Neural cell (in vitro differentiated cells): ENCODE measurements at regions not wholly inside any gene's neighbourhood (a gene's known extent, or its start where the extent isn't known, plus 50 kb on each side); places are given as distances from the start of the nearest gene placed in this dataset.

ENCODE experiments used
- H2AFZ ChIP-seq: fragments of 200-600, 300-800 bp; sonication (generic), shearing (Covaris generic); 2 replicates; pipeline ENCODE4 v1.6.0; 2014; ENCODE audit warnings: low read depth, mild to moderate bottlenecking, antibody characterized with exemption, low read length, moderate library complexity
- H3F3A ChIP-seq: fragments of 200-600 bp; shearing (Covaris generic); 2 replicates; pipeline ENCODE4 v1.6.1; 2016; ENCODE audit warnings: mild to moderate bottlenecking, moderate library complexity, mixed read lengths, antibody characterized with exemption, low read length; ENCODE audit not compliant: insufficient read depth, poor library complexity, severe bottlenecking
- H3K27ac ChIP-seq: fragments of 200-600, 300-800 bp; sonication (generic), shearing (Covaris generic); 2 replicates; pipeline ENCODE4 v1.5.1; 2014; ENCODE audit warnings: mild to moderate bottlenecking, low read length, moderate library complexity
- H3K27me3 ChIP-seq: fragments of 300-800, 200-600 bp; sonication (generic), shearing (Covaris generic); 2 replicates; pipeline ENCODE4 v1.6.0; 2014; ENCODE audit warnings: mild to moderate bottlenecking, low read depth, low read length, moderate library complexity; ENCODE audit not compliant: insufficient read depth
- H3K36me3 ChIP-seq: fragments of 300-800, 200-600 bp; sonication (generic), shearing (Covaris generic); 2 replicates; pipeline ENCODE4 v1.5.1; 2014; ENCODE audit warnings: mild to moderate bottlenecking, antibody characterized with exemption, low read length, moderate library complexity; ENCODE audit not compliant: insufficient read depth
- H3K4me2 ChIP-seq: fragments of 300-800, 200-600 bp; sonication (generic), shearing (Covaris generic); 2 replicates; pipeline ENCODE4 v1.6.0; 2014; ENCODE audit warnings: mild to moderate bottlenecking, low read length
- H3K4me3 ChIP-seq: fragments of 300-800, 200-600 bp; sonication (generic), shearing (Covaris generic); 2 replicates; pipeline ENCODE4 v1.5.1; 2014; ENCODE audit warnings: mild to moderate bottlenecking, low read length, moderate library complexity
- H3K79me2 ChIP-seq: fragments of 200-600 bp; shearing (Covaris generic); replicated peaks from 2 replicates; pipeline ENCODE4 v1.6.0; 2014; ENCODE audit warnings: mild to moderate bottlenecking, low read length, moderate library complexity; ENCODE audit not compliant: insufficient read depth
- H3K9ac ChIP-seq: fragments of 300-800, 200-600 bp; sonication (generic), shearing (Covaris generic); 2 replicates; pipeline ENCODE4 v1.6.1; 2016; ENCODE audit warnings: mild to moderate bottlenecking, low read length, mixed read lengths
- H3K9me2 ChIP-seq: fragments of 200-600 bp; shearing (Covaris generic); 2 replicates; pipeline ENCODE4 v1.6.1; 2016; ENCODE audit warnings: mild to moderate bottlenecking, low read length, mixed read lengths; ENCODE audit not compliant: insufficient read depth
- H3K9me3 ChIP-seq: fragments of 200-600, 300-800 bp; sonication (generic), shearing (Covaris generic); 2 replicates; pipeline ENCODE4 v1.6.1; 2016; ENCODE audit warnings: mild to moderate bottlenecking, mixed run types, low read length, moderate library complexity, mixed read lengths
- H4K20me1 ChIP-seq: fragments of 200-600 bp; shearing (Covaris generic); 2 replicates; pipeline ENCODE4 v1.6.1; 2016; ENCODE audit warnings: mild to moderate bottlenecking, mixed run types; ENCODE audit not compliant: insufficient read depth
- EP300 ChIP-seq: fragments of 450-650 bp; conservative IDR thresholded peaks from 2 replicates; pipeline ENCODE4 v1.6.1; 2014; ENCODE audit warnings: antibody characterized with exemption, mild to moderate bottlenecking, moderate library complexity; ENCODE audit not compliant: poor library complexity, severe bottlenecking
- EZH2 ChIP-seq: fragments of 200-600, 300-800 bp; shearing (Covaris generic), sonication (generic); IDR thresholded peaks from 2 replicates; pipeline ENCODE4 v1.6.1; 2014; ENCODE audit warnings: antibody characterized with exemption, low read length, borderline replicate concordance, mild to moderate bottlenecking; ENCODE audit not compliant: insufficient read depth, poor library complexity, severe bottlenecking
- MXI1 ChIP-seq: fragments of 450-650 bp; conservative IDR thresholded peaks from 2 replicates; pipeline ENCODE4 v1.6.1; 2014; ENCODE audit warnings: antibody characterized with exemption, mild to moderate bottlenecking; ENCODE audit not compliant: poor library complexity, severe bottlenecking
- POLR2AphosphoS5 ChIP-seq: IDR thresholded peaks from 2 replicates; pipeline ENCODE4 v1.6.1; 2012
- RAD21 ChIP-seq: fragments of 450-650 bp; conservative IDR thresholded peaks from 2 replicates; pipeline ENCODE4 v1.6.1; 2014; ENCODE audit warnings: antibody characterized with exemption, mild to moderate bottlenecking, moderate library complexity
- SMC3 ChIP-seq: fragments of 450-650 bp; conservative IDR thresholded peaks from 2 replicates; pipeline ENCODE4 v1.6.1; 2014; ENCODE audit warnings: antibody characterized with exemption, mild to moderate bottlenecking, moderate library complexity; ENCODE audit not compliant: poor library complexity
- TAF1 ChIP-seq: IDR thresholded peaks from 2 replicates; pipeline ENCODE4 v1.6.1; 2012; ENCODE audit warnings: low read depth
- TF ChIP-seq, protein P1 (sequence below): IDR thresholded peaks from 2 replicates; pipeline ENCODE4 v1.6.1; 2012; ENCODE audit warnings: borderline replicate concordance
- TF ChIP-seq, protein P2 (sequence below): fragments of 450-650 bp; IDR thresholded peaks from 2 replicates; pipeline ENCODE4 v1.5.1; 2014; ENCODE audit warnings: antibody characterized with exemption, mild to moderate bottlenecking, moderate library complexity; ENCODE audit not compliant: poor library complexity, severe bottlenecking

DNA sequence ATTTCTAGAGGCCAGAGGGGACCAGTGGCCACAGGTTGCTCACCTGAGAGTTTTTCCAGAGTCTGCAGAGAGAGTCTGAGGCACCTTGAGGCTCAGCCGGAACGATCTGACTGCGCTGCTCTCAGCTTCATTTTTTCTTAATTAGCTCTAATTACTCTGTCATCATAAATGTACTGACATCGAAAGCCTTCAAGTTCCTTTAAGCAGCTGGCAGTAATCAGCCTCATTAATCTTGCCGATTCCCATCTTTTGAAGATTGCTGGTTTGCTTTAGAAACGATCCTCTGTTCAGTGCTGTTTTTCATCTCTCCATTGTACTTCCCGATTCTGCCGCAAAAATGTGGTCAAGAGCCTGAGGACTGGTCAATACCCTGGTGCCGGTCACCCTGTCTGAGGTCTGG is 454.7 kb downstream of the TYW1 start:
- no peaks in the 10 kb centered on the region for H3K9me2 ChIP-seq
- H3K9me3 ChIP-seq: no peaks in the 10 kb centered on the region
- no peak overlapping the region for H3K9ac ChIP-seq
- H3K79me2 ChIP-seq: no peaks in the 10 kb centered on the region
- no peaks in the 10 kb centered on the region for H4K20me1 ChIP-seq
- no peak overlapping the region for H2AFZ ChIP-seq
- no peak overlapping the region for H3K27ac ChIP-seq
- H3F3A ChIP-seq: peaks cover 4% of the 10 kb centered on the region
- H3K36me3 ChIP-seq: no peaks in the 10 kb centered on the region
- TF ChIP-seq, protein P1, sequence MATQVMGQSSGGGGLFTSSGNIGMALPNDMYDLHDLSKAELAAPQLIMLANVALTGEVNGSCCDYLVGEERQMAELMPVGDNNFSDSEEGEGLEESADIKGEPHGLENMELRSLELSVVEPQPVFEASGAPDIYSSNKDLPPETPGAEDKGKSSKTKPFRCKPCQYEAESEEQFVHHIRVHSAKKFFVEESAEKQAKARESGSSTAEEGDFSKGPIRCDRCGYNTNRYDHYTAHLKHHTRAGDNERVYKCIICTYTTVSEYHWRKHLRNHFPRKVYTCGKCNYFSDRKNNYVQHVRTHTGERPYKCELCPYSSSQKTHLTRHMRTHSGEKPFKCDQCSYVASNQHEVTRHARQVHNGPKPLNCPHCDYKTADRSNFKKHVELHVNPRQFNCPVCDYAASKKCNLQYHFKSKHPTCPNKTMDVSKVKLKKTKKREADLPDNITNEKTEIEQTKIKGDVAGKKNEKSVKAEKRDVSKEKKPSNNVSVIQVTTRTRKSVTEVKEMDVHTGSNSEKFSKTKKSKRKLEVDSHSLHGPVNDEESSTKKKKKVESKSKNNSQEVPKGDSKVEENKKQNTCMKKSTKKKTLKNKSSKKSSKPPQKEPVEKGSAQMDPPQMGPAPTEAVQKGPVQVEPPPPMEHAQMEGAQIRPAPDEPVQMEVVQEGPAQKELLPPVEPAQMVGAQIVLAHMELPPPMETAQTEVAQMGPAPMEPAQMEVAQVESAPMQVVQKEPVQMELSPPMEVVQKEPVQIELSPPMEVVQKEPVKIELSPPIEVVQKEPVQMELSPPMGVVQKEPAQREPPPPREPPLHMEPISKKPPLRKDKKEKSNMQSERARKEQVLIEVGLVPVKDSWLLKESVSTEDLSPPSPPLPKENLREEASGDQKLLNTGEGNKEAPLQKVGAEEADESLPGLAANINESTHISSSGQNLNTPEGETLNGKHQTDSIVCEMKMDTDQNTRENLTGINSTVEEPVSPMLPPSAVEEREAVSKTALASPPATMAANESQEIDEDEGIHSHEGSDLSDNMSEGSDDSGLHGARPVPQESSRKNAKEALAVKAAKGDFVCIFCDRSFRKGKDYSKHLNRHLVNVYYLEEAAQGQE: no peak
- TF ChIP-seq, protein P2, sequence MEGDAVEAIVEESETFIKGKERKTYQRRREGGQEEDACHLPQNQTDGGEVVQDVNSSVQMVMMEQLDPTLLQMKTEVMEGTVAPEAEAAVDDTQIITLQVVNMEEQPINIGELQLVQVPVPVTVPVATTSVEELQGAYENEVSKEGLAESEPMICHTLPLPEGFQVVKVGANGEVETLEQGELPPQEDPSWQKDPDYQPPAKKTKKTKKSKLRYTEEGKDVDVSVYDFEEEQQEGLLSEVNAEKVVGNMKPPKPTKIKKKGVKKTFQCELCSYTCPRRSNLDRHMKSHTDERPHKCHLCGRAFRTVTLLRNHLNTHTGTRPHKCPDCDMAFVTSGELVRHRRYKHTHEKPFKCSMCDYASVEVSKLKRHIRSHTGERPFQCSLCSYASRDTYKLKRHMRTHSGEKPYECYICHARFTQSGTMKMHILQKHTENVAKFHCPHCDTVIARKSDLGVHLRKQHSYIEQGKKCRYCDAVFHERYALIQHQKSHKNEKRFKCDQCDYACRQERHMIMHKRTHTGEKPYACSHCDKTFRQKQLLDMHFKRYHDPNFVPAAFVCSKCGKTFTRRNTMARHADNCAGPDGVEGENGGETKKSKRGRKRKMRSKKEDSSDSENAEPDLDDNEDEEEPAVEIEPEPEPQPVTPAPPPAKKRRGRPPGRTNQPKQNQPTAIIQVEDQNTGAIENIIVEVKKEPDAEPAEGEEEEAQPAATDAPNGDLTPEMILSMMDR: no peak
- no peak for TF ChIP-seq TAF1
- no peak for TF ChIP-seq RAD21
- TF ChIP-seq EZH2: no peak
- no peak for TF ChIP-seq POLR2AphosphoS5
- no peak for TF ChIP-seq EP300
- TF ChIP-seq MXI1: no peak
- no peak for TF ChIP-seq SMC3
- H3K4me3 ChIP-seq: no peak overlapping the region
- no peaks in the 10 kb centered on the region for H3K27me3 ChIP-seq
- H3K4me2 ChIP-seq: no peak overlapping the region

DNA sequence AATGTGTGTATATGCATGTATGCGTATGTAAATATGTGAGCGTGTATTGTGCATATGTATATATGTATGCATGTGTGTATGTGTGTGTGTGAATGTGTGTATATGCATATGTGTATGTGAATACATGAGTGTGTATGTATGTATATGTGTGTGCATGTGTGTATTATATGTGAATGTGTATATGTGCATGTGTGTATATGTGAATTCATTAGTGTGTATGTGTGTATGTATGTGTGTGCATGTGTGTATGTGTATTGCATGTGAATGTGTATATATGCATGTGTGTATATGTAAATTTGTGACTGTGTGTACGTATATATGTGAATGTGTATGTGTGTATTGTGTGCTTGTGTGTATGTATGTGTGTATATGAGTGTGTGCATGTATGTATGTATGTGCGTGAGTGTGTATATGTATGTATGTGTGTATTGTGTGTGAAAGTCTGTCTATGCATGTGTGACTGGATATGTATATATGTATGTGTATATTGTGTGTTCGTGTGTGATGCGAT is 455.9 kb downstream of the TYW1 start:
- Histone ChIP-seq H4K20me1 (no peaks in the 10 kb centered on the region), H3K4me3 (no peak overlapping the region), H3K9me3 (no peaks in the 10 kb centered on the region), H3K27ac (no peak overlapping the region), H3K79me2 (no peaks in the 10 kb centered on the region), H3K9me2 (no peaks in the 10 kb centered on the region), H3F3A (peaks cover 4% of the 10 kb centered on the region), H3K27me3 (no peaks in the 10 kb centered on the region), H3K36me3 (no peaks in the 10 kb centered on the region), H2AFZ (no peak overlapping the region), H3K4me2 (no peak overlapping the region), H3K9ac (no peak overlapping the region)
- TF ChIP-seq EP300 (no peak), EZH2 (no peak), SMC3 (no peak), RAD21 (no peak), POLR2AphosphoS5 (no peak), MXI1 (no peak)
- TF ChIP-seq, protein P1: no peak
- TF ChIP-seq, protein P2: no peak
